ENCODE measurements at regions not wholly inside any gene's neighbourhood (a gene's known extent, or its start where the extent isn't known, plus 50 kb on each side); places are given as distances from the start of the nearest gene placed in this dataset.

DNA sequence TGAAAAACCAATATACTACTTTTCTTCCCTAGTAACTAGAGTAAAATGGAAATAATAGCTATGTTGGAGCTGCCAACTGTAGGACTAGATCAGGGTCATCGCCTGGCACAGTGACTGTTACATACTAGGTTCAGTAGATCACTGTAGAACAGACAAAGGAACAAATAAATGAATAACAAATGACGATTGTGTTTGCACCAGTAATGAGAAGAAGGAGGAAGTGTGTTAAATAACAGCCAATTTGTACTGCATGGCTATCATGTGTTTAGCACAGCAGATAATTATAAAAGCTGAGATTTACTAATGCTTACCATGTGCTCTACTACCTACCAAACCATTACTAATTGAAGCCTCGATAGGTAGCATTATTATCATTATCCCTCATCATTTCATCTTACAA lies 85.3 kb upstream of the FXR1 start:
- in situ Hi-C loops (cut with HindIII; ENCODE audit: low pct_unique_long_range_greater_than_20kb, low sequenced_read_pairs), result no loop called here

DNA sequence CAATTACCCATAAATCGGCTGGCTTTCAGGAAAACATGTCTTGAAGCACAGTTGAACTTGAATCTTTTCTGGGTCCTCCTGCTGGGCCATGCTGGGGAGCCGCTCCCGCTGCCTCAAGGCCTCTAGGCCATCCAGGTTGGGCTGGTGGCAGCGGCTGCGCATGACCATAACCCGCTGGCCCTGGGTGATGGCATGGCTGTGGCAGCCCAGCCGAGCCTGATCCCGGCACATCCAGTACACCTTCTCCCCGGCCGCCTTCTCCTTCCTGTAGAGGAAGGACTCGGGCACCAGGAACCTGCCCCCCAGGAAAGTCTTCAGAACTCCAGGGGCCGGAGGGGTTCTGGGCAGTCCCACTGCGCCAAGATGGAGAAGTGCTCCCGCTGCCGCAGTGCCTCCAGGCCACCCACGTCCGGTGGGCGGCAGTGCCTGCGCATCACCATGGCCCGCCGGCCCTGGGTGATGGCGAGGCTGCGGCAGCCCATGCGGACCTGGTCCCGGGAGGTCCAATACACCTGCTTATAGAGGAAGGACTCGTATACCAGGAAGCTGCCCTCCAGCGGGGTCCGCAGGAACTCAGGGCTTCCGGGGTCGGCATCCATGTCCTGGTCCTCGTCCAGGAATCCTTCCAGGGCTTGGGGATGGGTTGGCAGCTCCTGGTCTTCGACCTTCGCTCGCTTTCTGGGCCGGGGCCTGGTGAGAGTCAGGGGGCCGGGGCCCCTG lies 84.3 kb upstream of the FXR1 start:
- DNase-seq (ENCODE audit: low read depth, low spot score), result no peak
- in situ Hi-C loops (cut with HindIII; ENCODE audit: low pct_unique_long_range_greater_than_20kb, low sequenced_read_pairs), result no loop called here

More for the DNA sequence above, 85.3 kb upstream of the FXR1 start:
- no peak for DNase-seq (ENCODE audit: low read depth, low spot score)

DNA sequence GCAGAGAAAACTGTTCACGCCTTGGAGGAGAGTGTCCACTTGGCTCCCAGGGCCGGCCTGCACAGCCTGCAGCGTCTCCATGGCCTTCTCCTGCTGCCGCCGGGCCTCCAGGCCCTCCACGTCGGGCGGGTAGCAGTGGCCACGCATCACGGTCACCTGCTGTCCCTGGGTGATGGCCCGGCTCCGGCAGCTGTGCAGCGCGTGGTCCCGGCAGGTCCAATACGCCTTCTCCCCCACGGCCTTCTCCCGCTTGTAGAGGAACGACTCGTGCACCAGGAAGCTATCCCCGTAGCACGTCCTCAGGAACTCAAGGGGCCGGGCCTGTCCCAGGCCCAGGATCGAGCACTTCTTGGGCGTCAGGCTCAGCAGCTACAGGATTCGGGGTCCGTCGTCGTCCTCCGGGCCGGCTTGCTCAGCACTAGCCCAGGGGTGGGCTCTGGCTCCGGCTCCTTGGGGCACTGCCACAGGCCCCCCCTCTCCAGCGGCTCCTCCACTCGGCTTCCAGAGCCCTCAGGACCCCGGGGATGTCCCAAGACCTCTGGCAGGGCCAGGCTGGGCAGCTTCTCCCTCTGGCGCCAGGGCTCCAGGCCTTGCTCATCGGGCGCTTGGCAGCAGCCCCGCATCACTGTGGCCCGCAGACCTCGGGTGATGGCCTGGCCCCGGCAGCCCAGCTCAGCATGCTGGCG lies 83.6 kb upstream of the FXR1 start:
- in situ Hi-C loops (cut with HindIII; ENCODE audit: low pct_unique_long_range_greater_than_20kb, low sequenced_read_pairs), result no loop called here
- no peak for DNase-seq (ENCODE audit: low read depth, low spot score)

DNA sequence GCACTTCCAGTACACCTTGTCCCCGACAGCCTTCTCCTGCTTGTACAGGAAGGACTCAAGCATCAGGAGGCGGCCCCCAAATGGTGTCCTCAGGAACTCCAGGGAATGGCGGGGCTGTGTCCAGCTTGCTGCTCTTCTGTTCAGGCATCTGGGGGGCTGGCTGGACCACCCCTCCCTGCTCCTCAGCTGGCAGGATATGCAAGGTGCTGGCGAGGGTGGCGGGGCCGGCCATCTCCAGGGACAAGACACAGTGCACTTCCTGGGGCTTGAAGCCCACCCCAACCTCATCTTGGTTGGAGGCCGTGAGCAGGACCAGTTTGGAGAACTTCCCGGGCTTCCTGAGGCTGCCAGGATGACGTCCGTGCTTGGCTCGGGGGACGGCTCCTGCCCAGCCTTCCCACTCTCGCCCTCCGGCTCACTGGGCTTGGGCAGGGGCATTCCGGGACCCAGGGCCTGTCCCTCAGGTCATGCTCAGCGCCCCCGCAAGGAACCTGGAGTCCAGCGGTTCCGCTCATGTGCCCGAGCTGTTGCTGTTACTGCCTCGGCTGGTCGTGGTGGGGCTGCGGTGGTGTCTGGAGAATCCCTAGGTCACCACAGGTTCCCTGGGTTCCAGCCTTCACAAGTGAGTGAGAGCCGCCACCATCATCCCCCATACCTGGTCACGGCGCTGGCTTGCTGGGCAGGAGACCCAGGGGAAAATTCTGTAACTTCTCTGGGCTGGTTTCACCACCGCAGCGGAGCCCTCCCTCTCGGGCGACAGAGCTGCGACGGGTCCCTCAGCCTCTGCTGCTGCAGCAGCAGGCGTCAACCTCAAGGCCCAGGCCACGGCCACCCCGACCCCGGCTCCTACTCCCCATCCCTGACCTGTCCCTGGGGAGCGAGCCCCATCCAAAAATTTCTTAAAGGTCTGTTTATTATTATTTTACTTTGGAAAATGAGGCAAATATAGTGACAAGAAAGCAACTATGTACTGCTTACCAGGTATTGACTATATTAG lies 82.8 kb upstream of the FXR1 start:
- no peak for DNase-seq (ENCODE audit: low read depth, low spot score)
- in situ Hi-C loops (cut with HindIII; ENCODE audit: low pct_unique_long_range_greater_than_20kb, low sequenced_read_pairs), result no loop called here

DNA sequence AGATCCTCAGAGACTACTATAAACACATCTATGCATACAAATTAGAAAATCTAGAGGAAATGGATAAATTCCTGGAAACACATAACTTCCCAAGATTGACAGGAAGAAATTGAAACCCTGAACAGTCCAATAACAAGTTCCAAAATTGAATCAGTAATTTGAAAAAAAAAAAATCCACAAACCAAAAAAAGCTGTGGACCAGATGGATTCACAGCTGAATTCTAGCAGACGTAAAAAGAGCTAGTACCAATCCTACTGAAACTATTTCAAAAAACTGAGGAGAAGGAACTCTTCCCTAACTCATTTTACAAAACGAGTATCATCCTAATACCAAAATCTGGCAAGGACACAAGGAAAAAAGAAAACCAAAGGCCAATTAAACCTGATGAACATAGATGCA lies 77.0 kb upstream of the FXR1 start:
- in situ Hi-C loops (cut with HindIII; ENCODE audit: low pct_unique_long_range_greater_than_20kb, low sequenced_read_pairs), result no loop called here
- DNase-seq (ENCODE audit: low read depth, low spot score), result no peak

DNA sequence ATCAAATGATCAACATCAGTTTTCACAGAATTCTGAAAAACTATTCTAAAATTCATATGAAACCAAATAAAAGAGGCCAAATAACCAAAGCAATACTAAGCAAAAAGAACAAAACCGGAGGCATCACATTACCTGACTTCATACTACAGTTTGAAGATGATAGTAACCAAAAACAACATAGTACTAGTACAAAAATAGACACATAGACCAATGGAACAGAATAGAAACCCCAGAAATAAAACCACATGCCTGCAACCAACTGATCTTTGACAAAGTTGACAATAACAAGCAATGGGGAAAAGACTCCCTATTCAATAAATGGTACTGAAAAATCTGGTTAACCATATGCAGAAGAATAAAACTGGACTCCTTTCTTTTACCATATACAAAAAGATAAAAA lies 75.7 kb upstream of the FXR1 start:
- DNase-seq (ENCODE audit: low read depth, low spot score), result no peak
- in situ Hi-C loops (cut with HindIII; ENCODE audit: low pct_unique_long_range_greater_than_20kb, low sequenced_read_pairs), result no loop called here

DNA sequence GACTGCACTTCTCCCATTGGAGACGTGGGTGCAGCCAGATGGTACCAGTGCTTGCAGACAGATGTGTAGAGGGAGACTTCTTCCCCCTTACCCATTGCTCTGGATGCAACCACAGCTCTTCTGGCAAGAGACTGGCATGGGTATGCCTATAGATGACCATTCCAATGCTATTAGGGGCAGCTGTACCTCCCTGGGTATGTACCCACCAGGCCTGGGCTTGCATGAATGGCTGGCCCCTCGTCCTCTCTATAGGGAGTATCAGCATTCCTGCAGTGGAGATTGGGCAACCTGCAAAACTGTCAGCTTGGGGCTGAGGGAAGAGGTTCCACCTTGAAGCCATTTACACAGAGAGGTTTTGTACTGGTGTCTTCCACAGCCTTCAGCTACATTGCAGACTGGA lies 57.6 kb upstream of the FXR1 start:
- no peak for DNase-seq (ENCODE audit: low read depth, low spot score)
- in situ Hi-C loops (cut with HindIII; ENCODE audit: low pct_unique_long_range_greater_than_20kb, low sequenced_read_pairs), result no loop called here

DNA sequence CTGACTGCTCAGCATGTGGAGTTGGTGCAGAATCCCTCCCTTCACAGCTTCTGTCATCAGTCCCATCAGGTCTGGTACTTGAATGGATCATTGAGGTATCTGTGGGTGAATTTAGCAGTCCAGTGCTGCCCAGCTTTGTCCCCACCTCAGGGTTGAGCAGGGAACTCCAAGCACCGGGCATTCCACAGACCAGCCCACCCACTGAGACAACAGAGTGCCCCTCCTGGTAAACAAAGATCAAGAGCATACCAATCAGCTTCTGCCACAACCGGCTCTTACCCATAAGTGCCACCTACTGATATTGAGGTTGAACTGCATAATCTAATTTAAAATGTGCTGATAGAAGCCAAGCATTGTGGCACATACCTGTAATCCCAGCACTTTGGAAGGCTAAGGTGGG lies 57.1 kb upstream of the FXR1 start:
- in situ Hi-C loops (cut with HindIII; ENCODE audit: low pct_unique_long_range_greater_than_20kb, low sequenced_read_pairs), result no loop called here
- peak; percentile 48 for DNase-seq (ENCODE audit: low read depth, low spot score)

DNA sequence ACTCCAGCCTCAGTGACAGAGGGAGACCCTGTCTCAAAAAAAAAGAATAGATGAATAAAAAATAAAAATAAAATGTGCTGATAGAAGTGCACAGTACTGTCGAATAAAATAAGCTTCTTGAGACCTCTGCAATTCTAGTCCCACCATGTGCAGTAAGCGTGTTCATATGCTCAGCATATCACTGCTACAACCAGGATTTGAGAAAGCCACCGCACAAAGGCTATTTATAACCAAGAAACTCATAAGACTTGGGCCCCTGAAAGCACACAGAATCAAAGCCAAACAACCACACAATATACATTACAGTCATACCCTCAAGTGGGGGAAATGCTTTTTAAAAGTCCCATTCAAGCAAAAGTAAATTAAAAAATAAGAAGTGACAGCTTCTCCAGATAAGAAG lies 56.5 kb upstream of the FXR1 start:
- in situ Hi-C loops (cut with HindIII; ENCODE audit: low pct_unique_long_range_greater_than_20kb, low sequenced_read_pairs), result no loop called here
- no peak for DNase-seq (ENCODE audit: low read depth, low spot score)

DNA sequence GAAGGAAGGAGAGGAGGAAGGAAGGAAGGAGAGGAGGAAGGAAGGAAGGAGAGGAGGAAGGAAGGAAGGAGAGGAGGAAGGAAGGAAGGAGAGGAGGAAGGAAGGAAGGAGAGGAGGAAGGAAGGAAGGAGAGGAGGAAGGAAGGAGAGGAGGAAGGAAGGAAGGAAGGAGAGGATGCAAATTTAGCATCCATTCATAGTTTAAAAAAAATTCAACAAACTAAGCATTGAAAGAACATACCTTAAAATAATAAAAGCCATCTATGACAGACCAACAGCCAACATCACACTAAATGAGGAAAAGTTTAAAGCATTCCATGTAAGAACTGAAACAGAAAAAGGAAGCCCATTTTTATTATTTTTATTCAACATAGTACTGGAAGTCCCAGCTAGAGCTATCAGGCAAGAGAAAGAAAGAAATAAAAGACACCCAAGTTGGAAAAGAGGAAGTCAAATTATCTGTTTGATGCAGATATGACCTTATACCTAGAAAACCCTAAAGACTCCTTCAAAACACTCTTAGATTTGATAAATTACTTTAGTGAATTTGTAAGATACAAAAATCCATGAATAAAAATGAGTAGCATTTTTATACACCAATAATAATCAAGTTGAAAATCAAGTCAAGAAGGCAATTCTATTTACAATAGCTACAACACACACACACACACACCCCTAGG lies 52.2 kb upstream of the FXR1 start:
- in situ Hi-C loops (cut with HindIII; ENCODE audit: low pct_unique_long_range_greater_than_20kb, low sequenced_read_pairs), result no loop called here
- DNase-seq (ENCODE audit: low read depth, low spot score), result no peak
